ENCODE measurements at regions not wholly inside any gene's neighbourhood (a gene's known extent, or its start where the extent isn't known, plus 50 kb on each side); places are given as distances from the start of the nearest gene placed in this dataset.

DNA sequence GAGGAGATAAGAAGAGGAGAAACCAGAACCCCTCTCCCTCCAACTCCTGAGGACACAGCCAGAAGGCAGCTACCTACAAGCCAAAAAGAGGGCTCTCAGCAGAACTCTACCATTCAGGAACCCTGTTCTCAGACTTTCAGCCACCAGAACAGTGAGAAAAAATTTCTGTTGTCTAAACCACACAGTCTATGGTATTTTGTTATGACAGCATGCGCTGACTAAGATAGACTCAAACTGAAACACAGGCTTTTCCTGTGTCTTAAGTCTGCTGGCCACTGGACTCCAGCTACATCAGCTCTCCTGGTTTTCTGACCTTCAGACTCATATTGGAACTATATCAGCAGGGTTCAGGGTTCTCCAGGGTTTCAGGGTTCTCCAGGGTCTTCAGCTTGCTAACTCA lies 126.5 kb upstream of the TNFSF4 start:
- TF ChIP-seq, protein P1, sequence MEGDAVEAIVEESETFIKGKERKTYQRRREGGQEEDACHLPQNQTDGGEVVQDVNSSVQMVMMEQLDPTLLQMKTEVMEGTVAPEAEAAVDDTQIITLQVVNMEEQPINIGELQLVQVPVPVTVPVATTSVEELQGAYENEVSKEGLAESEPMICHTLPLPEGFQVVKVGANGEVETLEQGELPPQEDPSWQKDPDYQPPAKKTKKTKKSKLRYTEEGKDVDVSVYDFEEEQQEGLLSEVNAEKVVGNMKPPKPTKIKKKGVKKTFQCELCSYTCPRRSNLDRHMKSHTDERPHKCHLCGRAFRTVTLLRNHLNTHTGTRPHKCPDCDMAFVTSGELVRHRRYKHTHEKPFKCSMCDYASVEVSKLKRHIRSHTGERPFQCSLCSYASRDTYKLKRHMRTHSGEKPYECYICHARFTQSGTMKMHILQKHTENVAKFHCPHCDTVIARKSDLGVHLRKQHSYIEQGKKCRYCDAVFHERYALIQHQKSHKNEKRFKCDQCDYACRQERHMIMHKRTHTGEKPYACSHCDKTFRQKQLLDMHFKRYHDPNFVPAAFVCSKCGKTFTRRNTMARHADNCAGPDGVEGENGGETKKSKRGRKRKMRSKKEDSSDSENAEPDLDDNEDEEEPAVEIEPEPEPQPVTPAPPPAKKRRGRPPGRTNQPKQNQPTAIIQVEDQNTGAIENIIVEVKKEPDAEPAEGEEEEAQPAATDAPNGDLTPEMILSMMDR (IDR thresholded peaks at IDR 0.05): no peak
- no peaks in the 10 kb centered on the region for H3K9me3 Mint-ChIP-seq (ENCODE audit: low read depth)
- H3K4me3 Mint-ChIP-seq (ENCODE audit: unreplicated experiment): no peak overlapping the region
- H3K27me3 Mint-ChIP-seq (ENCODE audit: low read depth): no peaks in the 10 kb centered on the region
- DNase-seq (ENCODE audit: low spot score): no peak
- H3K27ac Mint-ChIP-seq (ENCODE audit: unreplicated experiment): no peak overlapping the region
- no peaks in the 10 kb centered on the region for H3K36me3 Mint-ChIP-seq (ENCODE audit: low read depth)
- peaks cover 24% of the 10 kb centered on the region for H3K4me1 Mint-ChIP-seq (ENCODE audit: low read depth)

- Mint-ChIP-seq H3K4me1 (ENCODE audit: low read depth) (peaks cover under 1% of the 10 kb centered on the region), H3K36me3 (ENCODE audit: low read depth) (no peaks in the 10 kb centered on the region), H3K4me3 (ENCODE audit: unreplicated experiment) (no peak overlapping the region), H3K9me3 (ENCODE audit: low read depth) (no peaks in the 10 kb centered on the region), H3K27me3 (ENCODE audit: low read depth) (no peaks in the 10 kb centered on the region), H3K27ac (ENCODE audit: unreplicated experiment) (no peak overlapping the region)
- no peak for DNase-seq (ENCODE audit: low spot score)
- TF ChIP-seq, protein P1 (IDR thresholded peaks at IDR 0.05): no peak
Measured at GRCh38 chr1:173337126-173337525, 130.0 kb upstream of the TNFSF4 start.

DNA sequence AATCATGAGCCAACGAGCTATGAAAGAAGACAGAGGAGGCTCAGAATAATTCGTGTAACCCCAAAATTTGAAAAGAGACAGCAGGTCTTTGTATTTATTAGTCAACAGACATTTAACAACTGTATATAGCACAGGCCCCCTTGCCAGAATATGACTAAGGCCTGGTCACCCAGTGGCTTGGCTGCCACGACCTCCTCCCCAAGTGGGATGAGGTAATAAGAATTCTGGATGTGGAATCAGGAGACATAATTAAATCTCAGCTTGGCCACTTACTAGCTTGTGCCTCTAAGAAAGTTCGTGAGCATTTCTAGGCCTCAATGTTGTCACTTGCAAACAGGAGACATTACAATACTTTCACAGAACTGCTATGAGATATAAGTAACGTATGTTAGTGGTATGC lies 134.2 kb upstream of the TNFSF4 start:
- H3K9me3 Mint-ChIP-seq (ENCODE audit: low read depth): no peaks in the 10 kb centered on the region
- no peak for DNase-seq (ENCODE audit: low spot score)
- no peaks in the 10 kb centered on the region for H3K4me1 Mint-ChIP-seq (ENCODE audit: low read depth)
- H3K27me3 Mint-ChIP-seq (ENCODE audit: low read depth): no peaks in the 10 kb centered on the region
- TF ChIP-seq, protein P1 (IDR thresholded peaks at IDR 0.05): no peak
- H3K27ac Mint-ChIP-seq (ENCODE audit: unreplicated experiment): no peak overlapping the region
- H3K36me3 Mint-ChIP-seq (ENCODE audit: low read depth): no peaks in the 10 kb centered on the region
- H3K4me3 Mint-ChIP-seq (ENCODE audit: unreplicated experiment): no peak overlapping the region

DNA sequence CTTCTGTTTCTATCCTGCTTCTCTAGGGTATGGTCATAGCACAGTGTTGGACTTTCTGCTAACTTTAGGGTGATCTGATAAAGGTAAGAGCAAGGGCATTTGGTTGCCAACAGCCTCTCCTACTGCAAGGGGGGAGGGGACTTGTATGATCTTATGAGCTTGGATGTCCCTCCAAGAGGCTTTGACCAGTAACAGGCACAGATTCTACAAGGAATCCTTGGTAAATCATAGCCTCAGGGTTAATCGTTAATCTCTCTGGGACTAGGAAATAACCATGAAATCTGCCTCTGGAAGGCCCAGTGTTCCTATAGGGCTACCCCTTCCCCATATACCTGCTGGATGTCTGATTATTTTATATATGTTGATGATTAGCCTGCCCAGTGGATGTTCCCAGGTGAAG lies 134.8 kb upstream of the TNFSF4 start:
- H3K36me3 Mint-ChIP-seq (ENCODE audit: low read depth): no peaks in the 10 kb centered on the region
- H3K9me3 Mint-ChIP-seq (ENCODE audit: low read depth): no peaks in the 10 kb centered on the region
- H3K4me1 Mint-ChIP-seq (ENCODE audit: low read depth): no peaks in the 10 kb centered on the region

GRCh38 chr1:173342736-173343135 lies 134.4 kb upstream of the PRDX6 start:
- H3K27ac Mint-ChIP-seq (ENCODE audit: unreplicated experiment): no peak overlapping the region
- H3K27me3 Mint-ChIP-seq (ENCODE audit: low read depth): no peaks in the 10 kb centered on the region

More for the DNA sequence above, 134.8 kb upstream of the TNFSF4 start:
- Mint-ChIP-seq H3K27me3 (ENCODE audit: low read depth) (no peaks in the 10 kb centered on the region), H3K4me3 (ENCODE audit: unreplicated experiment) (no peak overlapping the region), H3K27ac (ENCODE audit: unreplicated experiment) (no peak overlapping the region)
- TF ChIP-seq, protein P1 (IDR thresholded peaks at IDR 0.05): no peak
- no peak for DNase-seq (ENCODE audit: low spot score)

More at GRCh38 chr1:173342736-173343135, 134.4 kb upstream of the PRDX6 start:
- TF ChIP-seq, protein P1 (IDR thresholded peaks at IDR 0.05): no peak
- Mint-ChIP-seq H3K4me3 (ENCODE audit: unreplicated experiment) (no peak overlapping the region), H3K4me1 (ENCODE audit: low read depth) (no peaks in the 10 kb centered on the region), H3K36me3 (ENCODE audit: low read depth) (no peaks in the 10 kb centered on the region), H3K9me3 (ENCODE audit: low read depth) (no peaks in the 10 kb centered on the region)
- no peak for DNase-seq (ENCODE audit: low spot score)
